Hematopoietic multipotent progenitor cell treated with erythropoietin and hydrocortisone succinate and interleukin-3 and kit ligand, for 8 days (in vitro differentiated cells): ENCODE measurements at regions not wholly inside any gene's neighbourhood (a gene's known extent, or its start where the extent isn't known, plus 50 kb on each side); places are given as distances from the start of the nearest gene placed in this dataset.
"Not testable (repeated sequence)": the region's sequence is repeated elsewhere in the genome, so short reads cannot be mapped to it uniquely, and the experiment has no call there.

Experiments
- DNase-seq: peaks from one replicate; pipeline ENCODE4 v3.0.0-alpha.2; 2015

GRCh38 chr7:150110882-150111281 lies 212.3 kb upstream of the LRRC61 start:
- DNase-seq = not testable (repeated sequence)

- DNase-seq = not testable (repeated sequence)
Measured at GRCh38 chr7:150111373-150112139, 211.6 kb upstream of the LRRC61 start.

- DNase-seq = not testable (repeated sequence)
Measured at GRCh38 chr7:150113301-150113700, 209.9 kb upstream of the LRRC61 start.

- not testable (repeated sequence) for DNase-seq
Measured at GRCh38 chr7:150114591-150114990, 208.6 kb upstream of the LRRC61 start.

GRCh38 chr7:150119966-150120365 lies 203.2 kb upstream of the LRRC61 start:
- DNase-seq = not testable (repeated sequence)

GRCh38 chr7:150125831-150126230 lies 197.3 kb upstream of the LRRC61 start:
- not testable (repeated sequence) for DNase-seq

GRCh38 chr7:150134451-150134850 lies 188.7 kb upstream of the LRRC61 start:
- not testable (repeated sequence) for DNase-seq

- DNase-seq = not testable (repeated sequence)
Measured at GRCh38 chr7:150135620-150136190, 187.4 kb upstream of the LRRC61 start.

- not testable (repeated sequence) for DNase-seq
Measured at GRCh38 chr7:150139840-150140239, 183.3 kb upstream of the LRRC61 start.

GRCh38 chr7:150141525-150142345 lies 181.4 kb upstream of the LRRC61 start:
- DNase-seq = not testable (repeated sequence)

GRCh38 chr7:150146124-150146523 lies 177.0 kb upstream of the LRRC61 start:
- DNase-seq = not testable (repeated sequence)

- DNase-seq = not testable (repeated sequence)
Measured at GRCh38 chr7:150147524-150147923, 175.6 kb upstream of the LRRC61 start.

GRCh38 chr7:150156015-150156414 lies 167.1 kb upstream of the LRRC61 start:
- not testable (repeated sequence) for DNase-seq

- DNase-seq = not testable (repeated sequence)
Measured at GRCh38 chr7:150158696-150159095, 164.5 kb upstream of the LRRC61 start.

- DNase-seq = not testable (repeated sequence)
Measured at GRCh38 chr7:150169515-150169914, 153.6 kb upstream of the LRRC61 start.

- not testable (repeated sequence) for DNase-seq
Measured at GRCh38 chr7:150169943-150170490, 153.1 kb upstream of the LRRC61 start.

- not testable (repeated sequence) for DNase-seq
Measured at GRCh38 chr7:150183602-150184001, 139.6 kb upstream of the LRRC61 start.

GRCh38 chr7:150189963-150190362 lies 133.2 kb upstream of the LRRC61 start:
- DNase-seq = not testable (repeated sequence)

GRCh38 chr7:150192541-150192940 lies 130.6 kb upstream of the LRRC61 start:
- not testable (repeated sequence) for DNase-seq

GRCh38 chr7:150193866-150194265 lies 129.3 kb upstream of the LRRC61 start:
- DNase-seq = not testable (repeated sequence)
